ENCODE measurements at regions not wholly inside any gene's neighbourhood (a gene's known extent, or its start where the extent isn't known, plus 50 kb on each side); places are given as distances from the start of the nearest gene placed in this dataset.

DNA sequence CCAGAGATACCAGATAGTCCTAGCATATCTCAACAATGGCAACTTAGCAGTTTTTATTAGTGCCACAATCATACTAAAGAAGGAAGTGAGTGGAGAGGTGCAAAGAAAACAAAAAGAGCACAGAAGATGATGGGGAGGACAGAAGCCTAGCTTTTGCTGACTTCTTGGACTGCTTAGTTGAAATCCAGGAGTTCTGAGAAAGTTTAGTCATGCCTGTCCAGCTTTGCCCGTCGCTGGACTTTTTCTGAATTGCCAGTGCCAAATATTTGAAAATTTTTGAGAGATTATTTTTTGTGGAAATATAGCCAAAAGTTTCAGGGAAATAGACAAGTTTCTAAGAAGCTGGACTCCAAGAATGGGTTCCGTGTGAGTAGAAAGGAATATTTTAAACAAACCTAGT is 558.7 kb upstream of the TNP1 start:
- TF ChIP-seq, protein P1, sequence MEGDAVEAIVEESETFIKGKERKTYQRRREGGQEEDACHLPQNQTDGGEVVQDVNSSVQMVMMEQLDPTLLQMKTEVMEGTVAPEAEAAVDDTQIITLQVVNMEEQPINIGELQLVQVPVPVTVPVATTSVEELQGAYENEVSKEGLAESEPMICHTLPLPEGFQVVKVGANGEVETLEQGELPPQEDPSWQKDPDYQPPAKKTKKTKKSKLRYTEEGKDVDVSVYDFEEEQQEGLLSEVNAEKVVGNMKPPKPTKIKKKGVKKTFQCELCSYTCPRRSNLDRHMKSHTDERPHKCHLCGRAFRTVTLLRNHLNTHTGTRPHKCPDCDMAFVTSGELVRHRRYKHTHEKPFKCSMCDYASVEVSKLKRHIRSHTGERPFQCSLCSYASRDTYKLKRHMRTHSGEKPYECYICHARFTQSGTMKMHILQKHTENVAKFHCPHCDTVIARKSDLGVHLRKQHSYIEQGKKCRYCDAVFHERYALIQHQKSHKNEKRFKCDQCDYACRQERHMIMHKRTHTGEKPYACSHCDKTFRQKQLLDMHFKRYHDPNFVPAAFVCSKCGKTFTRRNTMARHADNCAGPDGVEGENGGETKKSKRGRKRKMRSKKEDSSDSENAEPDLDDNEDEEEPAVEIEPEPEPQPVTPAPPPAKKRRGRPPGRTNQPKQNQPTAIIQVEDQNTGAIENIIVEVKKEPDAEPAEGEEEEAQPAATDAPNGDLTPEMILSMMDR (IDR thresholded peaks at IDR 0.05; ENCODE audit: borderline replicate concordance, extremely low read depth, low read length, poor library complexity, severe bottlenecking), result no peak
- TF ChIP-seq EZH2 (IDR thresholded peaks at IDR 0.05; ENCODE audit: borderline replicate concordance, low read depth, low read length, severe bottlenecking), result no peak
